NCI-H2227 treated with DMSO at 0.1 percent for 48 hours (cell line): ENCODE measurements at regions not wholly inside any gene's neighbourhood (a gene's known extent, or its start where the extent isn't known, plus 50 kb on each side); places are given as distances from the start of the nearest gene placed in this dataset.

Source experiments
- DNase-seq: peaks from one replicate; lab custom pipeline; 2025; lab: John Stamatoyannopoulos, UW

- no peak for DNase-seq
These were observed 171.2 kb upstream of the ZFHX3 start for GRCh38 chr16:73219176-73219575.

GRCh38 chr16:73217654-73218053 is 169.7 kb upstream of the ZFHX3 start:
- no peak for DNase-seq

GRCh38 chr16:73216932-73217331 is 169.0 kb upstream of the ZFHX3 start:
- no peak for DNase-seq

- DNase-seq: no peak
These were observed 167.9 kb upstream of the ZFHX3 start for GRCh38 chr16:73215678-73216377.

- DNase-seq: no peak
These were observed 167.1 kb upstream of the ZFHX3 start for GRCh38 chr16:73214825-73215677.

GRCh38 chr16:73213732-73214455 is 166.0 kb upstream of the ZFHX3 start:
- no peak for DNase-seq

GRCh38 chr16:73212431-73212830 is 164.5 kb upstream of the ZFHX3 start:
- no peak for DNase-seq

- DNase-seq: no peak
These were observed 162.8 kb upstream of the ZFHX3 start for GRCh38 chr16:73210686-73211085.

GRCh38 chr16:73210084-73210483 is 162.2 kb upstream of the ZFHX3 start:
- DNase-seq: no peak

- DNase-seq: no peak
These were observed 161.3 kb upstream of the ZFHX3 start for GRCh38 chr16:73209190-73209589.

GRCh38 chr16:73206151-73206707 is 158.3 kb upstream of the ZFHX3 start:
- DNase-seq: no peak

- DNase-seq: no peak
These were observed 157.4 kb upstream of the ZFHX3 start for GRCh38 chr16:73205153-73205886.

- no peak for DNase-seq
These were observed 156.6 kb upstream of the ZFHX3 start for GRCh38 chr16:73204359-73205152.

- no peak for DNase-seq
These were observed 154.3 kb upstream of the ZFHX3 start for GRCh38 chr16:73202161-73202729.

GRCh38 chr16:73199214-73199613 is 151.3 kb upstream of the ZFHX3 start:
- DNase-seq: peak; percentile 13

GRCh38 chr16:73198481-73198880 is 150.6 kb upstream of the ZFHX3 start:
- DNase-seq: no peak

- no peak for DNase-seq
These were observed 149.7 kb upstream of the ZFHX3 start for GRCh38 chr16:73197598-73197997.

GRCh38 chr16:73196670-73197069 is 148.7 kb upstream of the ZFHX3 start:
- DNase-seq: no peak

GRCh38 chr16:73193464-73193863 is 145.5 kb upstream of the ZFHX3 start:
- DNase-seq: no peak

GRCh38 chr16:73192232-73192894 is 144.4 kb upstream of the ZFHX3 start:
- DNase-seq: no peak
